ENCODE measurements at regions not wholly inside any gene's neighbourhood (a gene's known extent, or its start where the extent isn't known, plus 50 kb on each side); places are given as distances from the start of the nearest gene placed in this dataset.

DNA sequence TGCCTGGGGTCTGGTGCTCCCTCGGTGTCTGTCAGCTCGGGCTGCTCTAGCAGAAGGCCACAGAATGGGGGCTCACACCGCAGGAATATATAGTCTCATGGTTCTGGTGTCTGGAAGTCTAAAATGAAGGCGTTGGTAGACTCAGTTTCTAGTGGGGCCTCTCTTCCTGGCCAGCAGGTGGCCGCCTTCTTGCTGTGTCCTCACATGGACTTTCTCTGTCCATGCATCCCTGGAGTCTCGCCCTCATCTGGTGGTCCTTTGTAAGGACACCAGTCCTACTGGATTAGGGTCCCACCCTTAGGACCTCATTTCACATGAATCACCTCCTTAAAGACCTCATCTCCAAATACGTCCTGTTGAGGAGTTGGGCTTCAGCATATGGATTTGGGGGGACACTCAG, 65.7 kb downstream of the RRM2 start:
- TF ChIP-seq SNAI2 (CRISPR knock-in tag; IDR thresholded peaks at IDR 0.05): no peak
- no peak for TF ChIP-seq ARNTL (CRISPR knock-in tag; IDR thresholded peaks at IDR 0.05; ENCODE audit: borderline replicate concordance, low read depth)
- TF ChIP-seq, protein P1, sequence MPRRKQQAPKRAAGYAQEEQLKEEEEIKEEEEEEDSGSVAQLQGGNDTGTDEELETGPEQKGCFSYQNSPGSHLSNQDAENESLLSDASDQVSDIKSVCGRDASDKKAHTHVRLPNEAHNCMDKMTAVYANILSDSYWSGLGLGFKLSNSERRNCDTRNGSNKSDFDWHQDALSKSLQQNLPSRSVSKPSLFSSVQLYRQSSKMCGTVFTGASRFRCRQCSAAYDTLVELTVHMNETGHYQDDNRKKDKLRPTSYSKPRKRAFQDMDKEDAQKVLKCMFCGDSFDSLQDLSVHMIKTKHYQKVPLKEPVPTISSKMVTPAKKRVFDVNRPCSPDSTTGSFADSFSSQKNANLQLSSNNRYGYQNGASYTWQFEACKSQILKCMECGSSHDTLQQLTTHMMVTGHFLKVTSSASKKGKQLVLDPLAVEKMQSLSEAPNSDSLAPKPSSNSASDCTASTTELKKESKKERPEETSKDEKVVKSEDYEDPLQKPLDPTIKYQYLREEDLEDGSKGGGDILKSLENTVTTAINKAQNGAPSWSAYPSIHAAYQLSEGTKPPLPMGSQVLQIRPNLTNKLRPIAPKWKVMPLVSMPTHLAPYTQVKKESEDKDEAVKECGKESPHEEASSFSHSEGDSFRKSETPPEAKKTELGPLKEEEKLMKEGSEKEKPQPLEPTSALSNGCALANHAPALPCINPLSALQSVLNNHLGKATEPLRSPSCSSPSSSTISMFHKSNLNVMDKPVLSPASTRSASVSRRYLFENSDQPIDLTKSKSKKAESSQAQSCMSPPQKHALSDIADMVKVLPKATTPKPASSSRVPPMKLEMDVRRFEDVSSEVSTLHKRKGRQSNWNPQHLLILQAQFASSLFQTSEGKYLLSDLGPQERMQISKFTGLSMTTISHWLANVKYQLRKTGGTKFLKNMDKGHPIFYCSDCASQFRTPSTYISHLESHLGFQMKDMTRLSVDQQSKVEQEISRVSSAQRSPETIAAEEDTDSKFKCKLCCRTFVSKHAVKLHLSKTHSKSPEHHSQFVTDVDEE (CRISPR knock-in tag; IDR thresholded peaks at IDR 0.05): no peak
- no peak for TF ChIP-seq ZFP3 (CRISPR knock-in tag; IDR thresholded peaks at IDR 0.05)
- TF ChIP-seq, protein P2, sequence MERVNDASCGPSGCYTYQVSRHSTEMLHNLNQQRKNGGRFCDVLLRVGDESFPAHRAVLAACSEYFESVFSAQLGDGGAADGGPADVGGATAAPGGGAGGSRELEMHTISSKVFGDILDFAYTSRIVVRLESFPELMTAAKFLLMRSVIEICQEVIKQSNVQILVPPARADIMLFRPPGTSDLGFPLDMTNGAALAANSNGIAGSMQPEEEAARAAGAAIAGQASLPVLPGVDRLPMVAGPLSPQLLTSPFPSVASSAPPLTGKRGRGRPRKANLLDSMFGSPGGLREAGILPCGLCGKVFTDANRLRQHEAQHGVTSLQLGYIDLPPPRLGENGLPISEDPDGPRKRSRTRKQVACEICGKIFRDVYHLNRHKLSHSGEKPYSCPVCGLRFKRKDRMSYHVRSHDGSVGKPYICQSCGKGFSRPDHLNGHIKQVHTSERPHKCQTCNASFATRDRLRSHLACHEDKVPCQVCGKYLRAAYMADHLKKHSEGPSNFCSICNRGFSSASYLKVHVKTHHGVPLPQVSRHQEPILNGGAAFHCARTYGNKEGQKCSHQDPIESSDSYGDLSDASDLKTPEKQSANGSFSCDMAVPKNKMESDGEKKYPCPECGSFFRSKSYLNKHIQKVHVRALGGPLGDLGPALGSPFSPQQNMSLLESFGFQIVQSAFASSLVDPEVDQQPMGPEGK (CRISPR knock-in tag; IDR thresholded peaks at IDR 0.05; ENCODE audit: borderline replicate concordance): no peak
- TF ChIP-seq PPARA (CRISPR knock-in tag; IDR thresholded peaks at IDR 0.05; ENCODE audit: borderline replicate concordance): no peak
- TF ChIP-seq, protein P3, sequence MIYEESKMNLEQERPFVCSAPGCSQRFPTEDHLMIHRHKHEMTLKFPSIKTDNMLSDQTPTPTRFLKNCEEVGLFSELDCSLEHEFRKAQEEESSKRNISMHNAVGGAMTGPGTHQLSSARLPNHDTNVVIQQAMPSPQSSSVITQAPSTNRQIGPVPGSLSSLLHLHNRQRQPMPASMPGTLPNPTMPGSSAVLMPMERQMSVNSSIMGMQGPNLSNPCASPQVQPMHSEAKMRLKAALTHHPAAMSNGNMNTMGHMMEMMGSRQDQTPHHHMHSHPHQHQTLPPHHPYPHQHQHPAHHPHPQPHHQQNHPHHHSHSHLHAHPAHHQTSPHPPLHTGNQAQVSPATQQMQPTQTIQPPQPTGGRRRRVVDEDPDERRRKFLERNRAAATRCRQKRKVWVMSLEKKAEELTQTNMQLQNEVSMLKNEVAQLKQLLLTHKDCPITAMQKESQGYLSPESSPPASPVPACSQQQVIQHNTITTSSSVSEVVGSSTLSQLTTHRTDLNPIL (CRISPR knock-in tag; IDR thresholded peaks at IDR 0.05; ENCODE audit: low read depth): no peak
- TF ChIP-seq, protein P4, sequence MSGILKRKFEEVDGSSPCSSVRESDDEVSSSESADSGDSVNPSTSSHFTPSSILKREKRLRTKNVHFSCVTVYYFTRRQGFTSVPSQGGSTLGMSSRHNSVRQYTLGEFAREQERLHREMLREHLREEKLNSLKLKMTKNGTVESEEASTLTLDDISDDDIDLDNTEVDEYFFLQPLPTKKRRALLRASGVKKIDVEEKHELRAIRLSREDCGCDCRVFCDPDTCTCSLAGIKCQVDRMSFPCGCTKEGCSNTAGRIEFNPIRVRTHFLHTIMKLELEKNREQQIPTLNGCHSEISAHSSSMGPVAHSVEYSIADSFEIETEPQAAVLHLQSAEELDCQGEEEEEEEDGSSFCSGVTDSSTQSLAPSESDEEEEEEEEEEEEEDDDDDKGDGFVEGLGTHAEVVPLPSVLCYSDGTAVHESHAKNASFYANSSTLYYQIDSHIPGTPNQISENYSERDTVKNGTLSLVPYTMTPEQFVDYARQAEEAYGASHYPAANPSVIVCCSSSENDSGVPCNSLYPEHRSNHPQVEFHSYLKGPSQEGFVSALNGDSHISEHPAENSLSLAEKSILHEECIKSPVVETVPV (CRISPR knock-in tag; IDR thresholded peaks at IDR 0.05): no peak
- TF ChIP-seq ZFP30 (CRISPR knock-in tag; IDR thresholded peaks at IDR 0.05): no peak
- no peak for TF ChIP-seq CSDC2 (CRISPR knock-in tag; IDR thresholded peaks at IDR 0.05)
- no peak for TF ChIP-seq OSR1 (CRISPR knock-in tag; IDR thresholded peaks at IDR 0.05)
- TF ChIP-seq ZC3H10 (CRISPR knock-in tag; IDR thresholded peaks at IDR 0.05): no peak
- TF ChIP-seq ZNF565 (CRISPR knock-in tag; conservative IDR thresholded peaks at IDR 0.05; ENCODE audit: low read depth): no peak
- no peak for TF ChIP-seq TOX (CRISPR knock-in tag; IDR thresholded peaks at IDR 0.05; ENCODE audit: borderline replicate concordance)
- TF ChIP-seq ZNF70 (CRISPR knock-in tag; IDR thresholded peaks at IDR 0.05): no peak
- no peak for TF ChIP-seq ESRRG (CRISPR knock-in tag; IDR thresholded peaks at IDR 0.05)
- TF ChIP-seq BACH2 (CRISPR knock-in tag; IDR thresholded peaks at IDR 0.05; ENCODE audit: borderline replicate concordance): no peak
- TF ChIP-seq ISL1 (CRISPR knock-in tag; IDR thresholded peaks at IDR 0.05): no peak

DNA sequence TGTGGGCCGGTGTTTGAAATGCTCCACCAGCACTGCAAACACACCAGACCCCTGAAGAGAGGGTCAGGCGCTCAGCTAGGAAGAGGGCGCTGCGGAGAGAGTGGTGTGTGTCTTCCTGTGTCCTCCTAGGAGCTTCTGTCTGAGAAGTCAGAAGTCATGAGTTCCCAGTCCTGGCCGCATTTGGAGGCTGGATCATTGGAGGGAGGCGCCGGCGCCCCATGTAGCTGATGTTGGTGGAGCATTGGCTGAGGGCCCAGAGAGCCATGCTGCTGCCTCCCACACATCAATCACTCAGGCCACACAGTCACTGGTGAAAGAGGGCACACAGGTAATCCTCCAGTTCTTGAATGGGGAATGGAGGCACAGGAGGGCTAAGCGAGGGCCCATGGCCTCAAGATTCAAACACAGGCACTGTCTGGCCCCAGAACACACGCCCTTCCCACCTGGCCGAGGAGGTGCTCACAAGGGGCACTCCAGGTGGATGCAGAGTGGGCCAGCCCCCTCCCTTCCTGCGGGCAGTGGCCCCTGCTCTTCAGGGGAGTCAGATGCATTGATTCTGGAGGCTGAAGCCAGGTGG, 66.3 kb downstream of the RRM2 start:
- no peak for TF ChIP-seq ISL1 (CRISPR knock-in tag; IDR thresholded peaks at IDR 0.05)
- TF ChIP-seq ARNTL (CRISPR knock-in tag; IDR thresholded peaks at IDR 0.05; ENCODE audit: borderline replicate concordance, low read depth): no peak
- no peak for TF ChIP-seq ZC3H10 (CRISPR knock-in tag; IDR thresholded peaks at IDR 0.05)
- no peak for TF ChIP-seq PPARA (CRISPR knock-in tag; IDR thresholded peaks at IDR 0.05; ENCODE audit: borderline replicate concordance)
- no peak for TF ChIP-seq GLIS3 (CRISPR knock-in tag; IDR thresholded peaks at IDR 0.05)
- no peak for TF ChIP-seq OSR1 (CRISPR knock-in tag; IDR thresholded peaks at IDR 0.05)
- ATAC-seq: no peak

More for the DNA sequence above, 65.7 kb downstream of the RRM2 start:
- ATAC-seq: peak; percentile 71

DNA sequence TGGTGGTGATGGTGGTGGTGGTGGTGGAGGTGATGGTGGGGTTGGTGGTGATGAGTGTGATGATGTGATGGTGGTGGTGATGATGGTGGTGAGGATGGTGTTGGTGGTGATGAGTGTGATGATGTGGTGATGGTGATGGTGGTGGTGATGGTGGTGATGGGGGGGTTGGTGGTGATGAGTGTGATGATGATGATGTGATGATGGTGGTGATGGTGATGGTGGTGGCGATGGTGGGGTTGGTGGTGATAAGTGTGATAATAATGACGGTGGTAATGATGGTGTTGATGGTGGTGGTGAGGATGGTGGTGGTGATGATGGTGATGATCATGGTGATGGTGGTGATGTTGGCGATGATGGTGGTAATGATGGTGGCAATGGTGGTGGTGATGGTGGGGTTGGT, 67.7 kb downstream of the RRM2 start:
- ATAC-seq: no peak
- TF ChIP-seq TOX (CRISPR knock-in tag; IDR thresholded peaks at IDR 0.05; ENCODE audit: borderline replicate concordance): no peak
- TF ChIP-seq ZFP3 (CRISPR knock-in tag; IDR thresholded peaks at IDR 0.05): no peak
- TF ChIP-seq ZC3H10 (CRISPR knock-in tag; IDR thresholded peaks at IDR 0.05): no peak
- no peak for TF ChIP-seq RARB (CRISPR knock-in tag; IDR thresholded peaks at IDR 0.05)
- no peak for TF ChIP-seq TCF4 (CRISPR knock-in tag; IDR thresholded peaks at IDR 0.05; ENCODE audit: borderline replicate concordance)
- no peak for TF ChIP-seq ISL1 (CRISPR knock-in tag; IDR thresholded peaks at IDR 0.05)
- no peak for TF ChIP-seq OSR1 (CRISPR knock-in tag; IDR thresholded peaks at IDR 0.05)

Measured in SK-N-SH treated with all-trans-retinoic acid at 6 μM for 48 hours (cell line).